ENCODE measurements at regions not wholly inside any gene's neighbourhood (a gene's known extent, or its start where the extent isn't known, plus 50 kb on each side); places are given as distances from the start of the nearest gene placed in this dataset.

- Histone ChIP-seq H3K36me3 (ENCODE audit: control insufficient read depth, insufficient read depth, low read length) (no peaks in the 10 kb centered on the region), H3K27me3 (ENCODE audit: control insufficient read depth, insufficient read depth, low read length, poor library complexity, severe bottlenecking) (no peaks in the 10 kb centered on the region), H3K27ac (ENCODE audit: insufficient read depth, low read depth, low read length, poor library complexity, severe bottlenecking) (no peak overlapping the region), H3K9me3 (ENCODE audit: control insufficient read depth, low read length) (no peaks in the 10 kb centered on the region), H3K4me1 (ENCODE audit: control insufficient read depth, insufficient read depth, low read length) (no peaks in the 10 kb centered on the region), H3K4me3 (ENCODE audit: insufficient read depth, low read depth, low read length) (no peak overlapping the region)
- 86 to 89% methylated on average over 8 of the region's 8 CpGs for WGBS, 2 experiments
Observed at GRCh38 chr12:90167518-90168208, 459.0 kb upstream of the ATP2B1 start.

- no peak overlapping the region for H3K4me3 ChIP-seq (ENCODE audit: insufficient read depth, low read depth, low read length)
- no peaks in the 10 kb centered on the region for H3K27me3 ChIP-seq (ENCODE audit: control insufficient read depth, insufficient read depth, low read length, poor library complexity, severe bottlenecking)
- no peaks in the 10 kb centered on the region for H3K36me3 ChIP-seq (ENCODE audit: control insufficient read depth, insufficient read depth, low read length)
- H3K4me1 ChIP-seq (ENCODE audit: control insufficient read depth, insufficient read depth, low read length) = no peaks in the 10 kb centered on the region
- no peaks in the 10 kb centered on the region for H3K9me3 ChIP-seq (ENCODE audit: control insufficient read depth, low read length)
- 91 to 100% methylated on average over 2 of the region's 2 CpGs for WGBS, 2 experiments
- H3K27ac ChIP-seq (ENCODE audit: insufficient read depth, low read depth, low read length, poor library complexity, severe bottlenecking) = no peak overlapping the region
Observed at GRCh38 chr12:90166671-90167070, 458.0 kb upstream of the ATP2B1 start.

GRCh38 chr12:90166012-90166411, 457.4 kb upstream of the ATP2B1 start:
- WGBS, 2 experiments = no CpG with 5 or more reads among the region's 1 CpG
- no peak overlapping the region for H3K4me3 ChIP-seq (ENCODE audit: insufficient read depth, low read depth, low read length)

GRCh38 chr12:90163975-90164374, 455.3 kb upstream of the ATP2B1 start:
- Histone ChIP-seq H3K4me3 (ENCODE audit: insufficient read depth, low read depth, low read length) (no peak overlapping the region), H3K36me3 (ENCODE audit: control insufficient read depth, insufficient read depth, low read length) (no peaks in the 10 kb centered on the region), H3K27me3 (ENCODE audit: control insufficient read depth, insufficient read depth, low read length, poor library complexity, severe bottlenecking) (no peaks in the 10 kb centered on the region), H3K4me1 (ENCODE audit: control insufficient read depth, insufficient read depth, low read length) (no peaks in the 10 kb centered on the region), H3K9me3 (ENCODE audit: control insufficient read depth, low read length) (no peaks in the 10 kb centered on the region), H3K27ac (ENCODE audit: insufficient read depth, low read depth, low read length, poor library complexity, severe bottlenecking) (no peak overlapping the region)
- 75 to 84% methylated on average over 3 of the region's 3 CpGs for WGBS, 2 experiments

More at GRCh38 chr12:90166012-90166411, 457.4 kb upstream of the ATP2B1 start:
- no peaks in the 10 kb centered on the region for H3K4me1 ChIP-seq (ENCODE audit: control insufficient read depth, insufficient read depth, low read length)
- no peaks in the 10 kb centered on the region for H3K27me3 ChIP-seq (ENCODE audit: control insufficient read depth, insufficient read depth, low read length, poor library complexity, severe bottlenecking)
- H3K27ac ChIP-seq (ENCODE audit: insufficient read depth, low read depth, low read length, poor library complexity, severe bottlenecking) = no peak overlapping the region
- no peaks in the 10 kb centered on the region for H3K9me3 ChIP-seq (ENCODE audit: control insufficient read depth, low read length)
- H3K36me3 ChIP-seq (ENCODE audit: control insufficient read depth, insufficient read depth, low read length) = no peaks in the 10 kb centered on the region

- Histone ChIP-seq H3K27me3 (ENCODE audit: control insufficient read depth, insufficient read depth, low read length, poor library complexity, severe bottlenecking) (no peaks in the 10 kb centered on the region), H3K36me3 (ENCODE audit: control insufficient read depth, insufficient read depth, low read length) (no peaks in the 10 kb centered on the region), H3K9me3 (ENCODE audit: control insufficient read depth, low read length) (no peaks in the 10 kb centered on the region), H3K4me3 (ENCODE audit: insufficient read depth, low read depth, low read length) (no peak overlapping the region), H3K27ac (ENCODE audit: insufficient read depth, low read depth, low read length, poor library complexity, severe bottlenecking) (no peak overlapping the region), H3K4me1 (ENCODE audit: control insufficient read depth, insufficient read depth, low read length) (peaks cover 3% of the 10 kb centered on the region)
- 95 to 96% methylated on average over 5 of the region's 5 CpGs for WGBS, 2 experiments
Observed at GRCh38 chr12:90153827-90154226, 445.2 kb upstream of the ATP2B1 start.

- Histone ChIP-seq H3K4me1 (ENCODE audit: control insufficient read depth, insufficient read depth, low read length) (peaks cover 3% of the 10 kb centered on the region), H3K9me3 (ENCODE audit: control insufficient read depth, low read length) (no peaks in the 10 kb centered on the region), H3K27ac (ENCODE audit: insufficient read depth, low read depth, low read length, poor library complexity, severe bottlenecking) (no peak overlapping the region), H3K36me3 (ENCODE audit: control insufficient read depth, insufficient read depth, low read length) (no peaks in the 10 kb centered on the region), H3K4me3 (ENCODE audit: insufficient read depth, low read depth, low read length) (no peak overlapping the region), H3K27me3 (ENCODE audit: control insufficient read depth, insufficient read depth, low read length, poor library complexity, severe bottlenecking) (no peaks in the 10 kb centered on the region)
- WGBS, 2 experiments = 68 to 70% methylated on average over 10 of the region's 10 CpGs
Observed at GRCh38 chr12:90152897-90153624, 444.4 kb upstream of the ATP2B1 start.

- no peaks in the 10 kb centered on the region for H3K27me3 ChIP-seq (ENCODE audit: control insufficient read depth, insufficient read depth, low read length, poor library complexity, severe bottlenecking)
- H3K4me3 ChIP-seq (ENCODE audit: insufficient read depth, low read depth, low read length) = no peak overlapping the region
- WGBS, 2 experiments = 95 to 97% methylated on average over 3 of the region's 3 CpGs
- no peak overlapping the region for H3K27ac ChIP-seq (ENCODE audit: insufficient read depth, low read depth, low read length, poor library complexity, severe bottlenecking)
- no peaks in the 10 kb centered on the region for H3K9me3 ChIP-seq (ENCODE audit: control insufficient read depth, low read length)
- no peaks in the 10 kb centered on the region for H3K36me3 ChIP-seq (ENCODE audit: control insufficient read depth, insufficient read depth, low read length)
- H3K4me1 ChIP-seq (ENCODE audit: control insufficient read depth, insufficient read depth, low read length) = peaks cover 3% of the 10 kb centered on the region
Observed at GRCh38 chr12:90151491-90152015, 442.9 kb upstream of the ATP2B1 start.

- H3K27ac ChIP-seq (ENCODE audit: insufficient read depth, low read depth, low read length, poor library complexity, severe bottlenecking) = no peak overlapping the region
- H3K27me3 ChIP-seq (ENCODE audit: control insufficient read depth, insufficient read depth, low read length, poor library complexity, severe bottlenecking) = no peaks in the 10 kb centered on the region
- H3K4me3 ChIP-seq (ENCODE audit: insufficient read depth, low read depth, low read length) = no peak overlapping the region
- H3K4me1 ChIP-seq (ENCODE audit: control insufficient read depth, insufficient read depth, low read length) = peaks cover 3% of the 10 kb centered on the region
- no peaks in the 10 kb centered on the region for H3K9me3 ChIP-seq (ENCODE audit: control insufficient read depth, low read length)
- H3K36me3 ChIP-seq (ENCODE audit: control insufficient read depth, insufficient read depth, low read length) = no peaks in the 10 kb centered on the region
- 100% methylated on average over 1 of the region's 1 CpG for WGBS, 2 experiments
Observed at GRCh38 chr12:90149453-90149852, 440.8 kb upstream of the ATP2B1 start.

GRCh38 chr12:90129366-90130030, 420.9 kb upstream of the ATP2B1 start:
- no peak overlapping the region for H3K27ac ChIP-seq (ENCODE audit: insufficient read depth, low read depth, low read length, poor library complexity, severe bottlenecking)

GRCh38 chr12:90128526-90128925, 419.9 kb upstream of the ATP2B1 start:
- WGBS, 2 experiments = 71 to 72% methylated on average over 4 of the region's 4 CpGs
- Histone ChIP-seq H3K36me3 (ENCODE audit: control insufficient read depth, insufficient read depth, low read length) (no peaks in the 10 kb centered on the region), H3K9me3 (ENCODE audit: control insufficient read depth, low read length) (no peaks in the 10 kb centered on the region), H3K27me3 (ENCODE audit: control insufficient read depth, insufficient read depth, low read length, poor library complexity, severe bottlenecking) (no peaks in the 10 kb centered on the region), H3K27ac (ENCODE audit: insufficient read depth, low read depth, low read length, poor library complexity, severe bottlenecking) (no peak overlapping the region), H3K4me1 (ENCODE audit: control insufficient read depth, insufficient read depth, low read length) (no peaks in the 10 kb centered on the region), H3K4me3 (ENCODE audit: insufficient read depth, low read depth, low read length) (no peak overlapping the region)

More at GRCh38 chr12:90129366-90130030, 420.9 kb upstream of the ATP2B1 start:
- H3K36me3 ChIP-seq (ENCODE audit: control insufficient read depth, insufficient read depth, low read length) = no peaks in the 10 kb centered on the region
- no peaks in the 10 kb centered on the region for H3K9me3 ChIP-seq (ENCODE audit: control insufficient read depth, low read length)
- H3K4me1 ChIP-seq (ENCODE audit: control insufficient read depth, insufficient read depth, low read length) = no peaks in the 10 kb centered on the region
- H3K27me3 ChIP-seq (ENCODE audit: control insufficient read depth, insufficient read depth, low read length, poor library complexity, severe bottlenecking) = no peaks in the 10 kb centered on the region
- 86 to 94% methylated on average over 1 to 4 of the region's 4 CpGs for WGBS, 2 experiments
- H3K4me3 ChIP-seq (ENCODE audit: insufficient read depth, low read depth, low read length) = no peak overlapping the region
